HL-60 (cell line): ENCODE measurements at regions not wholly inside any gene's neighbourhood (a gene's known extent, or its start where the extent isn't known, plus 50 kb on each side); places are given as distances from the start of the nearest gene placed in this dataset.

Experiments
- DNase-seq, 2 experiments: peaks; one replicate each; pipeline ENCODE4 v3.0.0-alpha.2; 2010 to 2020; ENCODE audit warnings: low read depth in 1 of 2, low spot score in 1 of 2
- H3K27ac ChIP-seq: fragments of 250-450 bp; sonication (Bioruptor Pico); replicated peaks from 2 replicates; pipeline ENCODE4 v1.5.1; 2020; ENCODE audit warnings: mild to moderate bottlenecking, moderate library complexity
- H3K27me3 ChIP-seq: fragments of 250-450 bp; sonication (Bioruptor Pico); 2 replicates; pipeline ENCODE4 v1.5.1; 2021; ENCODE audit warnings: mild to moderate bottlenecking, moderate library complexity; ENCODE audit not compliant: insufficient read depth, poor library complexity, severe bottlenecking
- H3K4me3 ChIP-seq: replicated peaks from 2 replicates; pipeline ENCODE4 v1.5.1; 2011; ENCODE audit warnings: mild to moderate bottlenecking, control low read depth, low read length; ENCODE audit not compliant: insufficient read depth
- GABPA ChIP-seq: IDR thresholded peaks from 2 replicates; pipeline ENCODE4 v1.6.1; 2012; ENCODE audit warnings: low read depth
- POLR2AphosphoS5 ChIP-seq: IDR thresholded peaks from 2 replicates; pipeline ENCODE4 v1.6.1; 2012; ENCODE audit warnings: low read depth
- SPI1 ChIP-seq: IDR thresholded peaks from 2 replicates; pipeline ENCODE4 v1.6.1; 2012; ENCODE audit warnings: low read depth, mild to moderate bottlenecking, borderline replicate concordance
- TF ChIP-seq, protein P1 (sequence below): IDR thresholded peaks from one replicate; pipeline ENCODE4 v1.5.1; 2011; ENCODE audit warnings: low read length, control low read depth, inconsistent platforms; ENCODE audit not compliant: insufficient read depth
- TF ChIP-seq, protein P2 (sequence below): IDR thresholded peaks from 2 replicates; pipeline ENCODE4 v1.6.1; 2012; ENCODE audit warnings: low read depth; ENCODE audit not compliant: insufficient replicate concordance

DNA sequence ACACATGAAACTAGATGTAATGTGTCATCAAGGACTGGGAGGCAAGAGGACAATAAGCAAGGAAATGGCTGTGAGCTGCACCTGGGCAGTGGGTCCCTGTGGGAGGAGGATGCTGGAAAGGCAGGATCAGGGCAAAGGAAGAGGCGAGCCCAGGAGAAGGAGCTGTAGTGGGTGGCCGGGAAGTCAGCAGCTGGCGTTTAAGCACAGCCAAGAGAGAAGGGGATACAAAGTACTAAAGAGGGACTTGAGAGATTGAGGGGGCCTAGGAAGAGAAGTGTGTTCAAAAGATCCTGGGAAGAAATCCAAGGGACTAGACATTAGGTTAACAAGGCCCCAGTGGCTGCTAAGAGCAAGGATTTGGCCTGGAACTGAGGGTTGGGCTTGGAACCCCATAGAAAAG is 188.5 kb upstream of the SLC24A5 start:
- Histone ChIP-seq H3K27ac (no peak overlapping the region), H3K27me3 (no peaks in the 10 kb centered on the region), H3K4me3 (no peak overlapping the region)
- DNase-seq, result no peak
- TF ChIP-seq, protein P1, sequence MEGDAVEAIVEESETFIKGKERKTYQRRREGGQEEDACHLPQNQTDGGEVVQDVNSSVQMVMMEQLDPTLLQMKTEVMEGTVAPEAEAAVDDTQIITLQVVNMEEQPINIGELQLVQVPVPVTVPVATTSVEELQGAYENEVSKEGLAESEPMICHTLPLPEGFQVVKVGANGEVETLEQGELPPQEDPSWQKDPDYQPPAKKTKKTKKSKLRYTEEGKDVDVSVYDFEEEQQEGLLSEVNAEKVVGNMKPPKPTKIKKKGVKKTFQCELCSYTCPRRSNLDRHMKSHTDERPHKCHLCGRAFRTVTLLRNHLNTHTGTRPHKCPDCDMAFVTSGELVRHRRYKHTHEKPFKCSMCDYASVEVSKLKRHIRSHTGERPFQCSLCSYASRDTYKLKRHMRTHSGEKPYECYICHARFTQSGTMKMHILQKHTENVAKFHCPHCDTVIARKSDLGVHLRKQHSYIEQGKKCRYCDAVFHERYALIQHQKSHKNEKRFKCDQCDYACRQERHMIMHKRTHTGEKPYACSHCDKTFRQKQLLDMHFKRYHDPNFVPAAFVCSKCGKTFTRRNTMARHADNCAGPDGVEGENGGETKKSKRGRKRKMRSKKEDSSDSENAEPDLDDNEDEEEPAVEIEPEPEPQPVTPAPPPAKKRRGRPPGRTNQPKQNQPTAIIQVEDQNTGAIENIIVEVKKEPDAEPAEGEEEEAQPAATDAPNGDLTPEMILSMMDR, result no peak
- TF ChIP-seq SPI1 (no peak), POLR2AphosphoS5 (no peak), GABPA (no peak)
- TF ChIP-seq, protein P2, sequence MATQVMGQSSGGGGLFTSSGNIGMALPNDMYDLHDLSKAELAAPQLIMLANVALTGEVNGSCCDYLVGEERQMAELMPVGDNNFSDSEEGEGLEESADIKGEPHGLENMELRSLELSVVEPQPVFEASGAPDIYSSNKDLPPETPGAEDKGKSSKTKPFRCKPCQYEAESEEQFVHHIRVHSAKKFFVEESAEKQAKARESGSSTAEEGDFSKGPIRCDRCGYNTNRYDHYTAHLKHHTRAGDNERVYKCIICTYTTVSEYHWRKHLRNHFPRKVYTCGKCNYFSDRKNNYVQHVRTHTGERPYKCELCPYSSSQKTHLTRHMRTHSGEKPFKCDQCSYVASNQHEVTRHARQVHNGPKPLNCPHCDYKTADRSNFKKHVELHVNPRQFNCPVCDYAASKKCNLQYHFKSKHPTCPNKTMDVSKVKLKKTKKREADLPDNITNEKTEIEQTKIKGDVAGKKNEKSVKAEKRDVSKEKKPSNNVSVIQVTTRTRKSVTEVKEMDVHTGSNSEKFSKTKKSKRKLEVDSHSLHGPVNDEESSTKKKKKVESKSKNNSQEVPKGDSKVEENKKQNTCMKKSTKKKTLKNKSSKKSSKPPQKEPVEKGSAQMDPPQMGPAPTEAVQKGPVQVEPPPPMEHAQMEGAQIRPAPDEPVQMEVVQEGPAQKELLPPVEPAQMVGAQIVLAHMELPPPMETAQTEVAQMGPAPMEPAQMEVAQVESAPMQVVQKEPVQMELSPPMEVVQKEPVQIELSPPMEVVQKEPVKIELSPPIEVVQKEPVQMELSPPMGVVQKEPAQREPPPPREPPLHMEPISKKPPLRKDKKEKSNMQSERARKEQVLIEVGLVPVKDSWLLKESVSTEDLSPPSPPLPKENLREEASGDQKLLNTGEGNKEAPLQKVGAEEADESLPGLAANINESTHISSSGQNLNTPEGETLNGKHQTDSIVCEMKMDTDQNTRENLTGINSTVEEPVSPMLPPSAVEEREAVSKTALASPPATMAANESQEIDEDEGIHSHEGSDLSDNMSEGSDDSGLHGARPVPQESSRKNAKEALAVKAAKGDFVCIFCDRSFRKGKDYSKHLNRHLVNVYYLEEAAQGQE, result no peak

DNA sequence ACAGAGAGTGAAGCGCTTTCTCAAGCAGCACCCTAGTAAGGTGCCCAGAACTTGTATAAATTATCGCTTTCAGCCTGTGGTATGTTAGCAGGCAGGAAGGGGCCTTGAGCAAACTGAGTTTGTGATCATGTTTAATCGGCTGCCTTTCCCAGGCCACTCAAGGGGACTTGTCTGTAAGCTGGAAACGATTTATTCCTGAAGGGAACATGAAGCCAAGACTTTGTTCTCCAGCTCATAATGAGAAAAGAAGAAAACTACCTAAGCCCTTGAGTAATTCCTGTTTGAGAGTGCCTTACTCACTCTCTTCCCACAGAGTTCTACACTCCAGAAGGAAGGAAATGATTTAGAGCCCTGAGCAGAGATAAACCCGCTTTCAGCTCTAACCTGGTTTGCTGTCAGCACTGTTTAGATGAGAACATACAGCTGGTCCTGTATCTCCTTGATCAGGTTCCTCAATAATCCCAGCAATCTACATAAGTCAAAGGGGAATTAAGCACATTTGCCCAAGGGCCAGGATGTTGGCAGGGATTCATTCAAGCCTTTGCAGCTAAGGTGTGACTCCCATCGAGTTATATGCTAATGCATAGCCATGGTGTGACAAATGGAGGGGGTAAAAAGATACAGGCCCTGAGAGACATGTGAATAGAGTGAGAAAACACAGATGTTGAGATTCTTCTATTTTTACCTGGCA is 187.7 kb upstream of the SLC24A5 start:
- DNase-seq, result no peak
- H3K27ac ChIP-seq, result no peak overlapping the region
- H3K27me3 ChIP-seq, result no peaks in the 10 kb centered on the region
- TF ChIP-seq GABPA (no peak), SPI1 (no peak)
- TF ChIP-seq, protein P1, result no peak
- TF ChIP-seq, protein P2, result no peak
- H3K4me3 ChIP-seq, result no peak overlapping the region

DNA sequence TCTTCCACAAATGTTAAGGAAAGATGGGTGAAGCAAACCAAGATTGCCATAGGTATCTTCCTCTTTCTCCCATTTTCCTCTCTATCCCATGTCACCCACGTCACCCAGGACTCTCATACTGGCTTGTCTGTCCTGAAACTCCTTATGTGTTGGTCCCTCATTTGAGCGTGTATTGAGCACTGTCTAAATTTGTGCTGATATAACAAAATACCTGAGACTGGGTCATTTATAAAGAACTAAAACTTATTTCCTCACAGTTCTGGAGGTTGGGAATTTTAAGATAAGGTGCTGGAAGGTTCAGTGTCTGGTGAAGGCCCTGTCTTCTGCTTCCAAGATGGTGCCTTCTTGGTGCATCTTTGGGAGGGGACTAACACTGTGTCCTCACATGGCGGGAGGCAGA is 186.9 kb upstream of the SLC24A5 start:
- Histone ChIP-seq H3K4me3 (no peak overlapping the region), H3K27me3 (no peaks in the 10 kb centered on the region), H3K27ac (no peak overlapping the region)
- TF ChIP-seq GABPA (no peak), POLR2AphosphoS5 (no peak), SPI1 (no peak)
- TF ChIP-seq, protein P2, result no peak
- TF ChIP-seq, protein P1, result no peak
- no peak for DNase-seq
